Neural cell (in vitro differentiated cells): ENCODE measurements at regions not wholly inside any gene's neighbourhood (a gene's known extent, or its start where the extent isn't known, plus 50 kb on each side); places are given as distances from the start of the nearest gene placed in this dataset.

ENCODE experiments used
- H2AFZ ChIP-seq: fragments of 200-600, 300-800 bp; sonication (generic), shearing (Covaris generic); 2 replicates; pipeline ENCODE4 v1.6.0; 2014; ENCODE audit warnings: low read depth, mild to moderate bottlenecking, antibody characterized with exemption, low read length, moderate library complexity
- H3F3A ChIP-seq: fragments of 200-600 bp; shearing (Covaris generic); 2 replicates; pipeline ENCODE4 v1.6.1; 2016; ENCODE audit warnings: mild to moderate bottlenecking, moderate library complexity, mixed read lengths, antibody characterized with exemption, low read length; ENCODE audit not compliant: insufficient read depth, poor library complexity, severe bottlenecking
- H3K27ac ChIP-seq: fragments of 200-600, 300-800 bp; sonication (generic), shearing (Covaris generic); 2 replicates; pipeline ENCODE4 v1.5.1; 2014; ENCODE audit warnings: mild to moderate bottlenecking, low read length, moderate library complexity
- H3K27me3 ChIP-seq: fragments of 300-800, 200-600 bp; sonication (generic), shearing (Covaris generic); 2 replicates; pipeline ENCODE4 v1.6.0; 2014; ENCODE audit warnings: mild to moderate bottlenecking, low read depth, low read length, moderate library complexity; ENCODE audit not compliant: insufficient read depth
- H3K36me3 ChIP-seq: fragments of 300-800, 200-600 bp; sonication (generic), shearing (Covaris generic); 2 replicates; pipeline ENCODE4 v1.5.1; 2014; ENCODE audit warnings: mild to moderate bottlenecking, antibody characterized with exemption, low read length, moderate library complexity; ENCODE audit not compliant: insufficient read depth
- H3K4me2 ChIP-seq: fragments of 300-800, 200-600 bp; sonication (generic), shearing (Covaris generic); 2 replicates; pipeline ENCODE4 v1.6.0; 2014; ENCODE audit warnings: mild to moderate bottlenecking, low read length
- H3K4me3 ChIP-seq: fragments of 300-800, 200-600 bp; sonication (generic), shearing (Covaris generic); 2 replicates; pipeline ENCODE4 v1.5.1; 2014; ENCODE audit warnings: mild to moderate bottlenecking, low read length, moderate library complexity
- H3K79me2 ChIP-seq: fragments of 200-600 bp; shearing (Covaris generic); replicated peaks from 2 replicates; pipeline ENCODE4 v1.6.0; 2014; ENCODE audit warnings: mild to moderate bottlenecking, low read length, moderate library complexity; ENCODE audit not compliant: insufficient read depth
- H3K9ac ChIP-seq: fragments of 300-800, 200-600 bp; sonication (generic), shearing (Covaris generic); 2 replicates; pipeline ENCODE4 v1.6.1; 2016; ENCODE audit warnings: mild to moderate bottlenecking, low read length, mixed read lengths
- H3K9me2 ChIP-seq: fragments of 200-600 bp; shearing (Covaris generic); 2 replicates; pipeline ENCODE4 v1.6.1; 2016; ENCODE audit warnings: mild to moderate bottlenecking, low read length, mixed read lengths; ENCODE audit not compliant: insufficient read depth
- H3K9me3 ChIP-seq: fragments of 200-600, 300-800 bp; sonication (generic), shearing (Covaris generic); 2 replicates; pipeline ENCODE4 v1.6.1; 2016; ENCODE audit warnings: mild to moderate bottlenecking, mixed run types, low read length, moderate library complexity, mixed read lengths
- H4K20me1 ChIP-seq: fragments of 200-600 bp; shearing (Covaris generic); 2 replicates; pipeline ENCODE4 v1.6.1; 2016; ENCODE audit warnings: mild to moderate bottlenecking, mixed run types; ENCODE audit not compliant: insufficient read depth
- EP300 ChIP-seq: fragments of 450-650 bp; conservative IDR thresholded peaks from 2 replicates; pipeline ENCODE4 v1.6.1; 2014; ENCODE audit warnings: antibody characterized with exemption, mild to moderate bottlenecking, moderate library complexity; ENCODE audit not compliant: poor library complexity, severe bottlenecking
- EZH2 ChIP-seq: fragments of 200-600, 300-800 bp; shearing (Covaris generic), sonication (generic); IDR thresholded peaks from 2 replicates; pipeline ENCODE4 v1.6.1; 2014; ENCODE audit warnings: antibody characterized with exemption, low read length, borderline replicate concordance, mild to moderate bottlenecking; ENCODE audit not compliant: insufficient read depth, poor library complexity, severe bottlenecking
- MXI1 ChIP-seq: fragments of 450-650 bp; conservative IDR thresholded peaks from 2 replicates; pipeline ENCODE4 v1.6.1; 2014; ENCODE audit warnings: antibody characterized with exemption, mild to moderate bottlenecking; ENCODE audit not compliant: poor library complexity, severe bottlenecking
- POLR2AphosphoS5 ChIP-seq: IDR thresholded peaks from 2 replicates; pipeline ENCODE4 v1.6.1; 2012
- RAD21 ChIP-seq: fragments of 450-650 bp; conservative IDR thresholded peaks from 2 replicates; pipeline ENCODE4 v1.6.1; 2014; ENCODE audit warnings: antibody characterized with exemption, mild to moderate bottlenecking, moderate library complexity
- SMC3 ChIP-seq: fragments of 450-650 bp; conservative IDR thresholded peaks from 2 replicates; pipeline ENCODE4 v1.6.1; 2014; ENCODE audit warnings: antibody characterized with exemption, mild to moderate bottlenecking, moderate library complexity; ENCODE audit not compliant: poor library complexity
- TAF1 ChIP-seq: IDR thresholded peaks from 2 replicates; pipeline ENCODE4 v1.6.1; 2012; ENCODE audit warnings: low read depth
- TF ChIP-seq, protein P1 (sequence below): fragments of 450-650 bp; IDR thresholded peaks from 2 replicates; pipeline ENCODE4 v1.5.1; 2014; ENCODE audit warnings: antibody characterized with exemption, mild to moderate bottlenecking, moderate library complexity; ENCODE audit not compliant: poor library complexity, severe bottlenecking
- TF ChIP-seq, protein P2 (sequence below): IDR thresholded peaks from 2 replicates; pipeline ENCODE4 v1.6.1; 2012; ENCODE audit warnings: borderline replicate concordance

DNA sequence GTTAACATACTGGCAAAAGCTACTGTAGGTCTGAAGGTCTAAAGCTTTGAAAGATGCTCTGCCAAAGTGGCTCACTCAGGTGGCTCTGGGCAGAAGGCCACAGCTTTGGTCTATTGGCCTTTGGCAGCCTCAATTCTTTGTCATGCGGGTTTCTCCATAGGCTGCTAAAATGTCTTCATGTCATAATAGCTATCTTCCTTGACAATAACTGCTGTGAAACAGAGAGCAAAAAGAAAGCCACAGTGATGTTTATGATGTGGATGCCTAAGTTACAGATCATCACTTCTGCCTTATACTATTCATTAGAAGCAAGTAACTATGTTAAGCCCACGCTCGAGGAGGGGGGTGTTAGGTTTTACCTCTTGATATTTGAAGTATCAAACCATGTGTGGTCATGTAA is 906.1 kb upstream of the CDH9 start:
- Histone ChIP-seq H3K4me3 (no peak overlapping the region), H3K9me3 (no peaks in the 10 kb centered on the region), H3F3A (no peaks in the 10 kb centered on the region), H3K27ac (no peak overlapping the region), H3K36me3 (no peaks in the 10 kb centered on the region), H3K27me3 (no peaks in the 10 kb centered on the region), H4K20me1 (no peaks in the 10 kb centered on the region), H3K79me2 (no peaks in the 10 kb centered on the region), H2AFZ (no peak overlapping the region), H3K4me2 (no peak overlapping the region), H3K9me2 (no peaks in the 10 kb centered on the region), H3K9ac (no peak overlapping the region)
- TF ChIP-seq SMC3 (no peak), MXI1 (no peak), TAF1 (no peak), EZH2 (no peak)
- TF ChIP-seq, protein P1, sequence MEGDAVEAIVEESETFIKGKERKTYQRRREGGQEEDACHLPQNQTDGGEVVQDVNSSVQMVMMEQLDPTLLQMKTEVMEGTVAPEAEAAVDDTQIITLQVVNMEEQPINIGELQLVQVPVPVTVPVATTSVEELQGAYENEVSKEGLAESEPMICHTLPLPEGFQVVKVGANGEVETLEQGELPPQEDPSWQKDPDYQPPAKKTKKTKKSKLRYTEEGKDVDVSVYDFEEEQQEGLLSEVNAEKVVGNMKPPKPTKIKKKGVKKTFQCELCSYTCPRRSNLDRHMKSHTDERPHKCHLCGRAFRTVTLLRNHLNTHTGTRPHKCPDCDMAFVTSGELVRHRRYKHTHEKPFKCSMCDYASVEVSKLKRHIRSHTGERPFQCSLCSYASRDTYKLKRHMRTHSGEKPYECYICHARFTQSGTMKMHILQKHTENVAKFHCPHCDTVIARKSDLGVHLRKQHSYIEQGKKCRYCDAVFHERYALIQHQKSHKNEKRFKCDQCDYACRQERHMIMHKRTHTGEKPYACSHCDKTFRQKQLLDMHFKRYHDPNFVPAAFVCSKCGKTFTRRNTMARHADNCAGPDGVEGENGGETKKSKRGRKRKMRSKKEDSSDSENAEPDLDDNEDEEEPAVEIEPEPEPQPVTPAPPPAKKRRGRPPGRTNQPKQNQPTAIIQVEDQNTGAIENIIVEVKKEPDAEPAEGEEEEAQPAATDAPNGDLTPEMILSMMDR, result no peak
- TF ChIP-seq, protein P2, sequence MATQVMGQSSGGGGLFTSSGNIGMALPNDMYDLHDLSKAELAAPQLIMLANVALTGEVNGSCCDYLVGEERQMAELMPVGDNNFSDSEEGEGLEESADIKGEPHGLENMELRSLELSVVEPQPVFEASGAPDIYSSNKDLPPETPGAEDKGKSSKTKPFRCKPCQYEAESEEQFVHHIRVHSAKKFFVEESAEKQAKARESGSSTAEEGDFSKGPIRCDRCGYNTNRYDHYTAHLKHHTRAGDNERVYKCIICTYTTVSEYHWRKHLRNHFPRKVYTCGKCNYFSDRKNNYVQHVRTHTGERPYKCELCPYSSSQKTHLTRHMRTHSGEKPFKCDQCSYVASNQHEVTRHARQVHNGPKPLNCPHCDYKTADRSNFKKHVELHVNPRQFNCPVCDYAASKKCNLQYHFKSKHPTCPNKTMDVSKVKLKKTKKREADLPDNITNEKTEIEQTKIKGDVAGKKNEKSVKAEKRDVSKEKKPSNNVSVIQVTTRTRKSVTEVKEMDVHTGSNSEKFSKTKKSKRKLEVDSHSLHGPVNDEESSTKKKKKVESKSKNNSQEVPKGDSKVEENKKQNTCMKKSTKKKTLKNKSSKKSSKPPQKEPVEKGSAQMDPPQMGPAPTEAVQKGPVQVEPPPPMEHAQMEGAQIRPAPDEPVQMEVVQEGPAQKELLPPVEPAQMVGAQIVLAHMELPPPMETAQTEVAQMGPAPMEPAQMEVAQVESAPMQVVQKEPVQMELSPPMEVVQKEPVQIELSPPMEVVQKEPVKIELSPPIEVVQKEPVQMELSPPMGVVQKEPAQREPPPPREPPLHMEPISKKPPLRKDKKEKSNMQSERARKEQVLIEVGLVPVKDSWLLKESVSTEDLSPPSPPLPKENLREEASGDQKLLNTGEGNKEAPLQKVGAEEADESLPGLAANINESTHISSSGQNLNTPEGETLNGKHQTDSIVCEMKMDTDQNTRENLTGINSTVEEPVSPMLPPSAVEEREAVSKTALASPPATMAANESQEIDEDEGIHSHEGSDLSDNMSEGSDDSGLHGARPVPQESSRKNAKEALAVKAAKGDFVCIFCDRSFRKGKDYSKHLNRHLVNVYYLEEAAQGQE, result no peak

DNA sequence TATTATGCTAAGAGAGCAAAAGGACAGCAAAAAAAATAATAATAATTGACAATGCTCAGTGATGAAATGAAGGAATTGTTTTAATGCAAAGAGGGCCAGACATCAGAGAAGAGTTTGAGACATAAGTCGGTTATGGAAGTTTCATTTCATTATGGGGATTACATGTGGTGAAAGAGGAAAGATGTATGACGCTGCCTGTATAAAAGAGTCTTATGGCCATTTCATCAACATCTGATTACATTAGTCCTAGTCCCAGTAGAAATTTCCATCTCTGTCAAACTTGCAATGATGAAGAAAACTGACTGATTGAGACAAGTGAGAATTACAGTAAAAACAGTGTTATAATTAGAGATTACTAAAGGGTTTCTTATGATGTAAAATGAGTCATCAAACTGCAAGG is 900.6 kb upstream of the CDH9 start:
- Histone ChIP-seq H3K4me3 (no peak overlapping the region), H3K9me2 (no peaks in the 10 kb centered on the region), H3F3A (no peaks in the 10 kb centered on the region), H3K4me2 (no peak overlapping the region), H3K36me3 (no peaks in the 10 kb centered on the region), H2AFZ (no peak overlapping the region), H4K20me1 (no peaks in the 10 kb centered on the region), H3K27ac (no peak overlapping the region), H3K79me2 (no peaks in the 10 kb centered on the region), H3K9me3 (no peaks in the 10 kb centered on the region), H3K9ac (no peak overlapping the region), H3K27me3 (no peaks in the 10 kb centered on the region)
- TF ChIP-seq MXI1 (no peak), EZH2 (no peak), POLR2AphosphoS5 (no peak), SMC3 (no peak), RAD21 (no peak), TAF1 (no peak), EP300 (no peak)
- TF ChIP-seq, protein P1, result no peak
- TF ChIP-seq, protein P2, result no peak
